Cardiac fibroblast (primary cell): ENCODE measurements at regions not wholly inside any gene's neighbourhood (a gene's known extent, or its start where the extent isn't known, plus 50 kb on each side); places are given as distances from the start of the nearest gene placed in this dataset.

Experiments
- DNase-seq, 2 donors: peaks; one replicate each; pipeline versions ENCODE4 v3.0.0 to v3.0.0-alpha.2; 2010; ENCODE audit warnings: low read depth in 2 of 2
- H3K4me3 ChIP-seq, 2 donors: replicated peaks in 1 of 2; 1 replicate in 1 of 2; 2 replicates in 1 of 2; pipeline ENCODE4 v1.5.1; 2011; ENCODE audit warnings: low read depth in 2 of 2, low read length in 2 of 2, mild to moderate bottlenecking in 2 of 2, moderate library complexity in 1 of 2
- TF ChIP-seq, protein P1 (sequence below): IDR thresholded peaks from one replicate; pipeline ENCODE4 v1.5.1; 2011; ENCODE audit warnings: low read depth, mild to moderate bottlenecking, low read length, inconsistent platforms

DNA sequence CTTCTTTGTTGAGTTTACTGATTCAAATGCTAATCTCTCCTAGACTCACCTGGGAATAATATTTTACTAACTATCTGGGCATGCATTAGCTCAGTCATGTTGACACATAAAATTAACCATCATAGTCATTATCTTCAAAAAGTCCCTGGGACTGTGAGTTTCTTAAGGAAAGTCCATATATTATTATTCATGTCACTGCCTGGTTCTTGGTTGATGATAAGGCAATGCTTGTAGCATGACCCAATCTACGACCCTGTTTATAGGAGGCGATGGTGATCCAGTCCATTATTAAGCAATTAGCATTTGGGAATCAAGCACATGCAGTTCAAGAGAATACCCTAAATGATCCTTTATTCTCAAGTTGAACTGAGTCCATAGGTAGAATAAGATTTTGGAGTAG is 54.8 kb upstream of the MPHOSPH6 start:
- TF ChIP-seq, protein P1, sequence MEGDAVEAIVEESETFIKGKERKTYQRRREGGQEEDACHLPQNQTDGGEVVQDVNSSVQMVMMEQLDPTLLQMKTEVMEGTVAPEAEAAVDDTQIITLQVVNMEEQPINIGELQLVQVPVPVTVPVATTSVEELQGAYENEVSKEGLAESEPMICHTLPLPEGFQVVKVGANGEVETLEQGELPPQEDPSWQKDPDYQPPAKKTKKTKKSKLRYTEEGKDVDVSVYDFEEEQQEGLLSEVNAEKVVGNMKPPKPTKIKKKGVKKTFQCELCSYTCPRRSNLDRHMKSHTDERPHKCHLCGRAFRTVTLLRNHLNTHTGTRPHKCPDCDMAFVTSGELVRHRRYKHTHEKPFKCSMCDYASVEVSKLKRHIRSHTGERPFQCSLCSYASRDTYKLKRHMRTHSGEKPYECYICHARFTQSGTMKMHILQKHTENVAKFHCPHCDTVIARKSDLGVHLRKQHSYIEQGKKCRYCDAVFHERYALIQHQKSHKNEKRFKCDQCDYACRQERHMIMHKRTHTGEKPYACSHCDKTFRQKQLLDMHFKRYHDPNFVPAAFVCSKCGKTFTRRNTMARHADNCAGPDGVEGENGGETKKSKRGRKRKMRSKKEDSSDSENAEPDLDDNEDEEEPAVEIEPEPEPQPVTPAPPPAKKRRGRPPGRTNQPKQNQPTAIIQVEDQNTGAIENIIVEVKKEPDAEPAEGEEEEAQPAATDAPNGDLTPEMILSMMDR: no peak
- no peak overlapping the region for H3K4me3 ChIP-seq
- DNase-seq: no peak

DNA sequence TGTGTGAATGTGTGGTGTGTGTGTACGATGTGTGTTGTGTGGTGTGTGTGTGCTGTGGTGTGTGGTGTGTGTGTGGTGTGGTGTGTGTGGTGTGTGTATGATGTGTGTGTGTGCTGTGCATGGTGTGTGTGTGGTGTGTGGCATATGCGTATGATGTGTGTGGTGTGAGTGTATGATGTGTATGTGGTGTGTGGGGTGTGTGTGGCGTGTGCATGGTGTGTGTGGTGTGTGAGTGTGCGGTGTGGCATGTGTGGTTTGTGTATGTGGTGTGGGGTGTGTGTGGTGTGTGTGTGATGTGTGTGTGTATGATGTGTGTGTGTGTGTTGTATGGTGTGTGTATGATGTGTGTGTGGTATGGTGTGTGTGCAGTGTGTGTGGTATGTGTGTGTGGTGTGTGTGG is 50.5 kb upstream of the MPHOSPH6 start:
- no peak for DNase-seq
- TF ChIP-seq, protein P1: no peak

More for the DNA sequence above, 50.5 kb upstream of the MPHOSPH6 start:
- no peak overlapping the region for H3K4me3 ChIP-seq
